Lower leg skin (tissue), 3 donors: ENCODE measurements at regions not wholly inside any gene's neighbourhood (a gene's known extent, or its start where the extent isn't known, plus 50 kb on each side); places are given as distances from the start of the nearest gene placed in this dataset.

Experiments used
- POLR2A ChIP-seq, 2 donors: fragments of 450-650 bp; IDR thresholded peaks; one replicate each; pipeline ENCODE4 v1.6.1; 2016 to 2017; ENCODE audit warnings: antibody characterized with exemption in 2 of 2, mild to moderate bottlenecking in 1 of 2, moderate library complexity in 1 of 2
- TF ChIP-seq, protein P1 (sequence below), 3 donors: fragments of 450-650 bp; IDR thresholded peaks; one replicate each; pipeline ENCODE4 v1.5.1; 2016; ENCODE audit warnings: antibody characterized with exemption in 3 of 3, mild to moderate bottlenecking in 3 of 3, moderate library complexity in 2 of 3

DNA sequence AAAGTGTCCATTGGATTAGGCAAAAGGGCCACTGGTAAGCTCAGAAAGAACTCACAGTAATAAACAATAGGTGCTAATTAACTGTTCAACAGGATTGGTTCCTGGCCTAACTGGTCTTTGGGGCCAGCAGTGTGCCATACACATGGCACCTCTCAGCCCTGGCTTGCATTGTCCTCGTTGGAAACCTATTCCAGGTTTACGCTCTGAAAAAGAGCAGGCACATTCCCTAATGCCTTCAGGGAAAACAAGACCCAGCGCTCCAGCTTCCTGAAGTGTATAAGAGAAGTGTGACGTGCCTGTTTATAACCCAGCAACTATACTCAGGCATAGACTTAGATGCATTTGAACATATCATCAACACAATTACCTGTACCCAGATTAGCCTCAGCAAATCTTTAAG is 51.9 kb upstream of the RBM47 start:
- TF ChIP-seq, protein P1, sequence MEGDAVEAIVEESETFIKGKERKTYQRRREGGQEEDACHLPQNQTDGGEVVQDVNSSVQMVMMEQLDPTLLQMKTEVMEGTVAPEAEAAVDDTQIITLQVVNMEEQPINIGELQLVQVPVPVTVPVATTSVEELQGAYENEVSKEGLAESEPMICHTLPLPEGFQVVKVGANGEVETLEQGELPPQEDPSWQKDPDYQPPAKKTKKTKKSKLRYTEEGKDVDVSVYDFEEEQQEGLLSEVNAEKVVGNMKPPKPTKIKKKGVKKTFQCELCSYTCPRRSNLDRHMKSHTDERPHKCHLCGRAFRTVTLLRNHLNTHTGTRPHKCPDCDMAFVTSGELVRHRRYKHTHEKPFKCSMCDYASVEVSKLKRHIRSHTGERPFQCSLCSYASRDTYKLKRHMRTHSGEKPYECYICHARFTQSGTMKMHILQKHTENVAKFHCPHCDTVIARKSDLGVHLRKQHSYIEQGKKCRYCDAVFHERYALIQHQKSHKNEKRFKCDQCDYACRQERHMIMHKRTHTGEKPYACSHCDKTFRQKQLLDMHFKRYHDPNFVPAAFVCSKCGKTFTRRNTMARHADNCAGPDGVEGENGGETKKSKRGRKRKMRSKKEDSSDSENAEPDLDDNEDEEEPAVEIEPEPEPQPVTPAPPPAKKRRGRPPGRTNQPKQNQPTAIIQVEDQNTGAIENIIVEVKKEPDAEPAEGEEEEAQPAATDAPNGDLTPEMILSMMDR (IDR thresholded peaks at IDR 0.05) = no peak
- no peak for TF ChIP-seq POLR2A (IDR thresholded peaks at IDR 0.05)
